GM23338 (cell line): ENCODE measurements at regions not wholly inside any gene's neighbourhood (a gene's known extent, or its start where the extent isn't known, plus 50 kb on each side); places are given as distances from the start of the nearest gene placed in this dataset.

Source experiments
- ATAC-seq: fragments of 200-7000 bp; cut with Tn5 transposase; 3 replicates; pipeline ENCODE4 v1.9.1; 2020
- DNase-seq: peaks from one replicate; pipeline ENCODE4 v3.0.0-alpha.2; 2015; ENCODE audit warnings: low spot score
- H2AFZ ChIP-seq: fragments of 200-600 bp; sonication (generic); 2 replicates; pipeline ENCODE4 v1.8.0; 2016; ENCODE audit warnings: antibody characterized with exemption, mild to moderate bottlenecking, moderate library complexity
- H3F3A ChIP-seq: fragments of 200-600 bp; sonication (generic); replicated peaks from 2 replicates; pipeline ENCODE4 v1.8.0; 2017; ENCODE audit warnings: antibody characterized with exemption, mixed run types, low read depth
- H3K27ac ChIP-seq: fragments of 200-600 bp; sonication (generic); 2 replicates; pipeline ENCODE4 v1.6.1; 2016; ENCODE audit warnings: low read depth
- H3K27me3 ChIP-seq: fragments of 200-600 bp; sonication (generic); 2 replicates; pipeline ENCODE4 v1.8.0; 2016; ENCODE audit warnings: mild to moderate bottlenecking, mixed run types, moderate library complexity; ENCODE audit not compliant: insufficient read depth
- H3K36me3 ChIP-seq: fragments of 200-600 bp; sonication (generic); 2 replicates; pipeline ENCODE4 v1.8.0; 2016; ENCODE audit warnings: mild to moderate bottlenecking; ENCODE audit not compliant: insufficient read depth
- H3K4me1 ChIP-seq: fragments of 200-600 bp; sonication (generic); 2 replicates; pipeline ENCODE4 v1.8.0; 2016; ENCODE audit warnings: mild to moderate bottlenecking, moderate library complexity; ENCODE audit not compliant: insufficient read depth
- H3K4me2 ChIP-seq: fragments of 200-600 bp; sonication (generic); 2 replicates; pipeline ENCODE4 v1.7.1; 2017; ENCODE audit warnings: mixed run types
- H3K4me3 ChIP-seq: fragments of 200-600 bp; sonication (generic); 2 replicates; pipeline ENCODE4 v1.6.1; 2016; ENCODE audit warnings: mixed run types
- H3K79me2 ChIP-seq: fragments of 200-600 bp; sonication (generic); replicated peaks from 2 replicates; pipeline ENCODE4 v1.8.0; 2017; ENCODE audit warnings: mild to moderate bottlenecking; ENCODE audit not compliant: insufficient read depth
- H3K9me2 ChIP-seq: fragments of 200-600 bp; sonication (generic); 2 replicates; pipeline ENCODE4 v1.8.0; 2017; ENCODE audit not compliant: insufficient read depth
- H4K20me1 ChIP-seq: fragments of 200-600 bp; sonication (generic); replicated peaks from 2 replicates; pipeline ENCODE4 v1.8.0; 2017; ENCODE audit warnings: mild to moderate bottlenecking; ENCODE audit not compliant: insufficient read depth
- H3K27ac Mint-ChIP-seq: 2 replicates; pipeline ENCODE4 v1.8.0; 2020; ENCODE audit warnings: inconsistent platforms, mild to moderate bottlenecking, moderate library complexity, mixed read lengths
- H3K27me3 Mint-ChIP-seq: 3 replicates; pipeline ENCODE4 v1.8.0; 2022; ENCODE audit warnings: low read depth, mild to moderate bottlenecking, moderate library complexity, mixed read lengths, inconsistent platforms; ENCODE audit not compliant: insufficient read depth, poor library complexity
- H3K36me3 Mint-ChIP-seq: 3 replicates; pipeline ENCODE4 v1.8.0; 2021; ENCODE audit warnings: low read depth, mild to moderate bottlenecking, inconsistent platforms, moderate library complexity, mixed read lengths
- H3K4me1 Mint-ChIP-seq: 3 replicates; pipeline ENCODE4 v1.8.0; 2020; ENCODE audit warnings: mild to moderate bottlenecking, inconsistent platforms, mixed read lengths
- H3K4me3 Mint-ChIP-seq: 3 replicates; pipeline ENCODE4 v1.8.0; 2021; ENCODE audit warnings: moderate library complexity, mild to moderate bottlenecking, inconsistent platforms, mixed read lengths
- H3K9me3 Mint-ChIP-seq: 3 replicates; pipeline ENCODE4 v1.8.0; 2020; ENCODE audit warnings: moderate library complexity, mild to moderate bottlenecking, inconsistent platforms, mixed read lengths
- EZH2 ChIP-seq: fragments of 200-600 bp; sonication (generic); IDR thresholded peaks from one replicate; pipeline ENCODE4 v1.8.0; 2017; ENCODE audit warnings: antibody characterized with exemption, mild to moderate bottlenecking, low read depth; ENCODE audit not compliant: unreplicated experiment
- JUNB ChIP-seq: IDR thresholded peaks from one replicate; pipeline ENCODE4 v1.6.1; 2016; ENCODE audit warnings: antibody characterized with exemption; ENCODE audit not compliant: unreplicated experiment
- NANOG ChIP-seq: IDR thresholded peaks from 2 replicates; pipeline ENCODE4 v1.6.1; 2016; ENCODE audit warnings: antibody characterized with exemption, borderline replicate concordance
- ZNF114 ChIP-seq: fragments of 250-450 bp; sonication (Bioruptor Pico); IDR thresholded peaks from 2 replicates; pipeline ENCODE4 v1.5.0; 2020; ENCODE audit warnings: mild to moderate bottlenecking, moderate library complexity
- ZNF331 ChIP-seq: fragments of 250-450 bp; sonication (Bioruptor Pico); IDR thresholded peaks from 2 replicates; pipeline ENCODE4 v1.5.0; 2020; ENCODE audit warnings: low read depth, mild to moderate bottlenecking, moderate library complexity
- TF ChIP-seq, protein P1 (sequence below): IDR thresholded peaks from one replicate; pipeline ENCODE4 v1.6.1; 2018; ENCODE audit warnings: antibody characterized with exemption; ENCODE audit not compliant: unreplicated experiment
- TF ChIP-seq, protein P2 (sequence below): IDR thresholded peaks from 2 replicates; pipeline ENCODE4 v1.6.1; 2016; ENCODE audit warnings: antibody characterized with exemption
- TF ChIP-seq, protein P3 (sequence below), 2 experiments: fragments of 200-600 bp in 1 of 2; sonication (generic) in 1 of 2; conservative IDR thresholded peaks; 2 replicates each; pipeline versions ENCODE4 v1.5.1 to v1.6.1; 2016 to 2017; ENCODE audit warnings: antibody characterized with exemption in 2 of 2, low read depth in 2 of 2, mild to moderate bottlenecking in 2 of 2, moderate library complexity in 1 of 2
- TF ChIP-seq, protein P4 (sequence below): fragments of 250-450 bp; sonication (Bioruptor Pico); IDR thresholded peaks from 2 replicates; pipeline ENCODE4 v1.5.0; 2020; ENCODE audit warnings: mild to moderate bottlenecking, moderate library complexity

DNA sequence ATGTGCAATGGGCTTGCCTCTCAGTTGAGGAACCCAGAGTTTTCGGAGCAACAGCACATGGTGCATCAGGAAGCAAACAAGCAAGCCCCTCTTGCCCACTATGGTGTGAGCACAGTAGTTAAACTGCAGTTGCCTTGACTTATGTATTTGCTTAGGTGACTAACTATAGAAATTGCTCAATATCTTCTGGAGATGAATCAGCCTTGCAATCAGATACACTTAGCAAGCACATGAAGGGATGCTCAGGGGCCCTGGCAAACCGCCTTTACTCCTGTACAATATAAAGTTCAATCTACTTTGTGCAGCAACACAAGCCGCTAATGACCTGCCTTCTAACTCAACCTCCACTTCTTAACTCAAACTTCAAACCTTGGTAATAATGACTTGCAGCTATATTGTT is 581.7 kb upstream of the RIOK2 start:
- DNase-seq (no peak), ATAC-seq (no peak)
- no peak overlapping the region for H3K27ac ChIP-seq
- H3K4me3 Mint-ChIP-seq = no peak overlapping the region
- H3K4me2 ChIP-seq = no peak overlapping the region
- no peaks in the 10 kb centered on the region for H3K4me1 ChIP-seq
- H3K9me3 Mint-ChIP-seq = no peaks in the 10 kb centered on the region; the same call in 2 of the 3 replicates
- H3K4me3 ChIP-seq = no peak overlapping the region
- H3F3A ChIP-seq = no peaks in the 10 kb centered on the region
- no peaks in the 10 kb centered on the region for H3K27me3 ChIP-seq
- H2AFZ ChIP-seq = no peak overlapping the region
- no peaks in the 10 kb centered on the region for H3K36me3 ChIP-seq
- H4K20me1 ChIP-seq = no peaks in the 10 kb centered on the region
- H3K27ac Mint-ChIP-seq = no peak overlapping the region
- no peaks in the 10 kb centered on the region for H3K36me3 Mint-ChIP-seq
- H3K79me2 ChIP-seq = no peaks in the 10 kb centered on the region
- H3K9me2 ChIP-seq = peaks cover 4% of the 10 kb centered on the region; the same call in 1 of the 2 replicates
- TF ChIP-seq, protein P1, sequence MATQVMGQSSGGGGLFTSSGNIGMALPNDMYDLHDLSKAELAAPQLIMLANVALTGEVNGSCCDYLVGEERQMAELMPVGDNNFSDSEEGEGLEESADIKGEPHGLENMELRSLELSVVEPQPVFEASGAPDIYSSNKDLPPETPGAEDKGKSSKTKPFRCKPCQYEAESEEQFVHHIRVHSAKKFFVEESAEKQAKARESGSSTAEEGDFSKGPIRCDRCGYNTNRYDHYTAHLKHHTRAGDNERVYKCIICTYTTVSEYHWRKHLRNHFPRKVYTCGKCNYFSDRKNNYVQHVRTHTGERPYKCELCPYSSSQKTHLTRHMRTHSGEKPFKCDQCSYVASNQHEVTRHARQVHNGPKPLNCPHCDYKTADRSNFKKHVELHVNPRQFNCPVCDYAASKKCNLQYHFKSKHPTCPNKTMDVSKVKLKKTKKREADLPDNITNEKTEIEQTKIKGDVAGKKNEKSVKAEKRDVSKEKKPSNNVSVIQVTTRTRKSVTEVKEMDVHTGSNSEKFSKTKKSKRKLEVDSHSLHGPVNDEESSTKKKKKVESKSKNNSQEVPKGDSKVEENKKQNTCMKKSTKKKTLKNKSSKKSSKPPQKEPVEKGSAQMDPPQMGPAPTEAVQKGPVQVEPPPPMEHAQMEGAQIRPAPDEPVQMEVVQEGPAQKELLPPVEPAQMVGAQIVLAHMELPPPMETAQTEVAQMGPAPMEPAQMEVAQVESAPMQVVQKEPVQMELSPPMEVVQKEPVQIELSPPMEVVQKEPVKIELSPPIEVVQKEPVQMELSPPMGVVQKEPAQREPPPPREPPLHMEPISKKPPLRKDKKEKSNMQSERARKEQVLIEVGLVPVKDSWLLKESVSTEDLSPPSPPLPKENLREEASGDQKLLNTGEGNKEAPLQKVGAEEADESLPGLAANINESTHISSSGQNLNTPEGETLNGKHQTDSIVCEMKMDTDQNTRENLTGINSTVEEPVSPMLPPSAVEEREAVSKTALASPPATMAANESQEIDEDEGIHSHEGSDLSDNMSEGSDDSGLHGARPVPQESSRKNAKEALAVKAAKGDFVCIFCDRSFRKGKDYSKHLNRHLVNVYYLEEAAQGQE = no peak
- no peak for TF ChIP-seq EZH2
- TF ChIP-seq, protein P2, sequence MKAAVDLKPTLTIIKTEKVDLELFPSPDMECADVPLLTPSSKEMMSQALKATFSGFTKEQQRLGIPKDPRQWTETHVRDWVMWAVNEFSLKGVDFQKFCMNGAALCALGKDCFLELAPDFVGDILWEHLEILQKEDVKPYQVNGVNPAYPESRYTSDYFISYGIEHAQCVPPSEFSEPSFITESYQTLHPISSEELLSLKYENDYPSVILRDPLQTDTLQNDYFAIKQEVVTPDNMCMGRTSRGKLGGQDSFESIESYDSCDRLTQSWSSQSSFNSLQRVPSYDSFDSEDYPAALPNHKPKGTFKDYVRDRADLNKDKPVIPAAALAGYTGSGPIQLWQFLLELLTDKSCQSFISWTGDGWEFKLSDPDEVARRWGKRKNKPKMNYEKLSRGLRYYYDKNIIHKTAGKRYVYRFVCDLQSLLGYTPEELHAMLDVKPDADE = no peak
- TF ChIP-seq, protein P3, sequence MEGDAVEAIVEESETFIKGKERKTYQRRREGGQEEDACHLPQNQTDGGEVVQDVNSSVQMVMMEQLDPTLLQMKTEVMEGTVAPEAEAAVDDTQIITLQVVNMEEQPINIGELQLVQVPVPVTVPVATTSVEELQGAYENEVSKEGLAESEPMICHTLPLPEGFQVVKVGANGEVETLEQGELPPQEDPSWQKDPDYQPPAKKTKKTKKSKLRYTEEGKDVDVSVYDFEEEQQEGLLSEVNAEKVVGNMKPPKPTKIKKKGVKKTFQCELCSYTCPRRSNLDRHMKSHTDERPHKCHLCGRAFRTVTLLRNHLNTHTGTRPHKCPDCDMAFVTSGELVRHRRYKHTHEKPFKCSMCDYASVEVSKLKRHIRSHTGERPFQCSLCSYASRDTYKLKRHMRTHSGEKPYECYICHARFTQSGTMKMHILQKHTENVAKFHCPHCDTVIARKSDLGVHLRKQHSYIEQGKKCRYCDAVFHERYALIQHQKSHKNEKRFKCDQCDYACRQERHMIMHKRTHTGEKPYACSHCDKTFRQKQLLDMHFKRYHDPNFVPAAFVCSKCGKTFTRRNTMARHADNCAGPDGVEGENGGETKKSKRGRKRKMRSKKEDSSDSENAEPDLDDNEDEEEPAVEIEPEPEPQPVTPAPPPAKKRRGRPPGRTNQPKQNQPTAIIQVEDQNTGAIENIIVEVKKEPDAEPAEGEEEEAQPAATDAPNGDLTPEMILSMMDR (conservative IDR thresholded peaks at IDR 0.05; ENCODE audit: low read depth in 2 of 2) = no peak
- TF ChIP-seq ZNF331 = no peak
- TF ChIP-seq, protein P4, sequence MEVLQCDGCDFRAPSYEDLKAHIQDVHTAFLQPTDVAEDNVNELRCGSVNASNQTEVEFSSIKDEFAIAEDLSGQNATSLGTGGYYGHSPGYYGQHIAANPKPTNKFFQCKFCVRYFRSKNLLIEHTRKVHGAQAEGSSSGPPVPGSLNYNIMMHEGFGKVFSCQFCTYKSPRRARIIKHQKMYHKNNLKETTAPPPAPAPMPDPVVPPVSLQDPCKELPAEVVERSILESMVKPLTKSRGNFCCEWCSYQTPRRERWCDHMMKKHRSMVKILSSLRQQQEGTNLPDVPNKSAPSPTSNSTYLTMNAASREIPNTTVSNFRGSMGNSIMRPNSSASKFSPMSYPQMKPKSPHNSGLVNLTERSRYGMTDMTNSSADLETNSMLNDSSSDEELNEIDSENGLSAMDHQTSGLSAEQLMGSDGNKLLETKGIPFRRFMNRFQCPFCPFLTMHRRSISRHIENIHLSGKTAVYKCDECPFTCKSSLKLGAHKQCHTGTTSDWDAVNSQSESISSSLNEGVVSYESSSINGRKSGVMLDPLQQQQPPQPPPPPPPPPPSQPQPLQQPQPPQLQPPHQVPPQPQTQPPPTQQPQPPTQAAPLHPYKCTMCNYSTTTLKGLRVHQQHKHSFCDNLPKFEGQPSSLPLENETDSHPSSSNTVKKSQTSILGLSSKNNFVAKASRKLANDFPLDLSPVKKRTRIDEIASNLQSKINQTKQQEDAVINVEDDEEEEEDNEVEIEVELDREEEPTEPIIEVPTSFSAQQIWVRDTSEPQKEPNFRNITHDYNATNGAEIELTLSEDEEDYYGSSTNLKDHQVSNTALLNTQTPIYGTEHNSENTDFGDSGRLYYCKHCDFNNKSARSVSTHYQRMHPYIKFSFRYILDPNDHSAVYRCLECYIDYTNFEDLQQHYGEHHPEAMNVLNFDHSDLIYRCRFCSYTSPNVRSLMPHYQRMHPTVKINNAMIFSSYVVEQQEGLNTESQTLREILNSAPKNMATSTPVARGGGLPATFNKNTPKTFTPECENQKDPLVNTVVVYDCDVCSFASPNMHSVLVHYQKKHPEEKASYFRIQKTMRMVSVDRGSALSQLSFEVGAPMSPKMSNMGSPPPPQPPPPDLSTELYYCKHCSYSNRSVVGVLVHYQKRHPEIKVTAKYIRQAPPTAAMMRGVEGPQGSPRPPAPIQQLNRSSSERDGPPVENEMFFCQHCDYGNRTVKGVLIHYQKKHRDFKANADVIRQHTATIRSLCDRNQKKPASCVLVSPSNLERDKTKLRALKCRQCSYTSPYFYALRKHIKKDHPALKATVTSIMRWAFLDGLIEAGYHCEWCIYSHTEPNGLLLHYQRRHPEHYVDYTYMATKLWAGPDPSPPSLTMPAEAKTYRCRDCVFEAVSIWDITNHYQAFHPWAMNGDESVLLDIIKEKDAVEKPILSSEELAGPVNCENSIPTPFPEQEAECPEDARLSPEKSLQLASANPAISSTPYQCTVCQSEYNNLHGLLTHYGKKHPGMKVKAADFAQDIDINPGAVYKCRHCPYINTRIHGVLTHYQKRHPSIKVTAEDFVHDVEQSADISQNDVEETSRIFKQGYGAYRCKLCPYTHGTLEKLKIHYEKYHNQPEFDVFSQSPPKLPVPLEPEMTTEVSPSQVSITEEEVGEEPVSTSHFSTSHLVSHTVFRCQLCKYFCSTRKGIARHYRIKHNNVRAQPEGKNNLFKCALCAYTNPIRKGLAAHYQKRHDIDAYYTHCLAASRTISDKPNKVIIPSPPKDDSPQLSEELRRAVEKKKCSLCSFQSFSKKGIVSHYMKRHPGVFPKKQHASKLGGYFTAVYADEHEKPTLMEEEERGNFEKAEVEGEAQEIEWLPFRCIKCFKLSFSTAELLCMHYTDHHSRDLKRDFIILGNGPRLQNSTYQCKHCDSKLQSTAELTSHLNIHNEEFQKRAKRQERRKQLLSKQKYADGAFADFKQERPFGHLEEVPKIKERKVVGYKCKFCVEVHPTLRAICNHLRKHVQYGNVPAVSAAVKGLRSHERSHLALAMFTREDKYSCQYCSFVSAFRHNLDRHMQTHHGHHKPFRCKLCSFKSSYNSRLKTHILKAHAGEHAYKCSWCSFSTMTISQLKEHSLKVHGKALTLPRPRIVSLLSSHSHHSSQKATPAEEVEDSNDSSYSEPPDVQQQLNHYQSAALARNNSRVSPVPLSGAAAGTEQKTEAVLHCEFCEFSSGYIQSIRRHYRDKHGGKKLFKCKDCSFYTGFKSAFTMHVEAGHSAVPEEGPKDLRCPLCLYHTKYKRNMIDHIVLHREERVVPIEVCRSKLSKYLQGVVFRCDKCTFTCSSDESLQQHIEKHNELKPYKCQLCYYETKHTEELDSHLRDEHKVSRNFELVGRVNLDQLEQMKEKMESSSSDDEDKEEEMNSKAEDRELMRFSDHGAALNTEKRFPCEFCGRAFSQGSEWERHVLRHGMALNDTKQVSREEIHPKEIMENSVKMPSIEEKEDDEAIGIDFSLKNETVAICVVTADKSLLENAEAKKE = no peak
- TF ChIP-seq ZNF114 (CRISPR knock-in tag) = no peak
- TF ChIP-seq NANOG = no peak
- no peak for TF ChIP-seq JUNB
- H3K4me1 Mint-ChIP-seq = no peaks in the 10 kb centered on the region
- H3K27me3 Mint-ChIP-seq = peaks cover 1% of the 10 kb centered on the region
